ENCODE measurements at regions not wholly inside any gene's neighbourhood (a gene's known extent, or its start where the extent isn't known, plus 50 kb on each side); places are given as distances from the start of the nearest gene placed in this dataset.

DNA sequence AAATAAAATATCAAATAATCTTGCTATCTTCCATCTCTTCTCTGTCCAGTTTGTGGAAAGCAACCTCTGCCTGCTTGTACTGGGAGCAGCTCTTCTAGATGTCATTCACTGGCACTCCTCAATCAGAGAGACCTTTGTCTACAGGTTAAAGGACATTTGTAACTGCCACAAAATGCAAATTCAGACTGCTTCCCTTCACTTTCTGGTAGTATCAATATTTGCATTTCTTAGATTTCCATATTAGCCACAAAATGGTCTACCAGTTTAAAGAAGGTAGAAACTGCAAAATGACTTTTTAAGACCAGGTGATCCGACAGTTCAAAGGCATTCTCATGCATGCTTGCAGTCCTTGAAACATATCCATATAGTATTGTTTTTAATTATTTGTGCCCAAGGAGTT is 51.7 kb upstream of the RCN1 start:
- Histone ChIP-seq H3K79me2 (replicated peaks; ENCODE audit: insufficient read depth, low read length) (no peaks in the 10 kb centered on the region), H3K36me3 (ENCODE audit: insufficient read depth, low read length) (no peaks in the 10 kb centered on the region), H3K9me2 (ENCODE audit: insufficient read depth, low read length) (no peaks in the 10 kb centered on the region), H3K9me3 (ENCODE audit: low read length) (no peaks in the 10 kb centered on the region), H3K9ac (ENCODE audit: low read length) (no peak overlapping the region), H4K20me1 (ENCODE audit: insufficient read depth) (no peaks in the 10 kb centered on the region), H3F3A (ENCODE audit: insufficient read depth, low read length, poor library complexity, severe bottlenecking) (no peaks in the 10 kb centered on the region), H3K4me3 (ENCODE audit: low read length) (no peak overlapping the region), H3K4me2 (ENCODE audit: low read length) (no peak overlapping the region), H3K27ac (ENCODE audit: low read length) (no peak overlapping the region), H2AFZ (ENCODE audit: low read depth, low read length) (no peak overlapping the region), H3K27me3 (ENCODE audit: insufficient read depth, low read depth, low read length) (no peaks in the 10 kb centered on the region)
- no peak for TF ChIP-seq TAF1 (IDR thresholded peaks at IDR 0.05; ENCODE audit: low read depth)
- TF ChIP-seq SMC3 (conservative IDR thresholded peaks at IDR 0.05; ENCODE audit: poor library complexity), result no peak
- TF ChIP-seq EP300 (conservative IDR thresholded peaks at IDR 0.05; ENCODE audit: poor library complexity, severe bottlenecking), result no peak
- no peak for TF ChIP-seq RAD21 (conservative IDR thresholded peaks at IDR 0.05)
- no peak for TF ChIP-seq EZH2 (IDR thresholded peaks at IDR 0.05; ENCODE audit: borderline replicate concordance, insufficient read depth, low read length, poor library complexity, severe bottlenecking)
- TF ChIP-seq, protein P1, sequence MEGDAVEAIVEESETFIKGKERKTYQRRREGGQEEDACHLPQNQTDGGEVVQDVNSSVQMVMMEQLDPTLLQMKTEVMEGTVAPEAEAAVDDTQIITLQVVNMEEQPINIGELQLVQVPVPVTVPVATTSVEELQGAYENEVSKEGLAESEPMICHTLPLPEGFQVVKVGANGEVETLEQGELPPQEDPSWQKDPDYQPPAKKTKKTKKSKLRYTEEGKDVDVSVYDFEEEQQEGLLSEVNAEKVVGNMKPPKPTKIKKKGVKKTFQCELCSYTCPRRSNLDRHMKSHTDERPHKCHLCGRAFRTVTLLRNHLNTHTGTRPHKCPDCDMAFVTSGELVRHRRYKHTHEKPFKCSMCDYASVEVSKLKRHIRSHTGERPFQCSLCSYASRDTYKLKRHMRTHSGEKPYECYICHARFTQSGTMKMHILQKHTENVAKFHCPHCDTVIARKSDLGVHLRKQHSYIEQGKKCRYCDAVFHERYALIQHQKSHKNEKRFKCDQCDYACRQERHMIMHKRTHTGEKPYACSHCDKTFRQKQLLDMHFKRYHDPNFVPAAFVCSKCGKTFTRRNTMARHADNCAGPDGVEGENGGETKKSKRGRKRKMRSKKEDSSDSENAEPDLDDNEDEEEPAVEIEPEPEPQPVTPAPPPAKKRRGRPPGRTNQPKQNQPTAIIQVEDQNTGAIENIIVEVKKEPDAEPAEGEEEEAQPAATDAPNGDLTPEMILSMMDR (IDR thresholded peaks at IDR 0.05; ENCODE audit: poor library complexity, severe bottlenecking), result no peak
- TF ChIP-seq, protein P2, sequence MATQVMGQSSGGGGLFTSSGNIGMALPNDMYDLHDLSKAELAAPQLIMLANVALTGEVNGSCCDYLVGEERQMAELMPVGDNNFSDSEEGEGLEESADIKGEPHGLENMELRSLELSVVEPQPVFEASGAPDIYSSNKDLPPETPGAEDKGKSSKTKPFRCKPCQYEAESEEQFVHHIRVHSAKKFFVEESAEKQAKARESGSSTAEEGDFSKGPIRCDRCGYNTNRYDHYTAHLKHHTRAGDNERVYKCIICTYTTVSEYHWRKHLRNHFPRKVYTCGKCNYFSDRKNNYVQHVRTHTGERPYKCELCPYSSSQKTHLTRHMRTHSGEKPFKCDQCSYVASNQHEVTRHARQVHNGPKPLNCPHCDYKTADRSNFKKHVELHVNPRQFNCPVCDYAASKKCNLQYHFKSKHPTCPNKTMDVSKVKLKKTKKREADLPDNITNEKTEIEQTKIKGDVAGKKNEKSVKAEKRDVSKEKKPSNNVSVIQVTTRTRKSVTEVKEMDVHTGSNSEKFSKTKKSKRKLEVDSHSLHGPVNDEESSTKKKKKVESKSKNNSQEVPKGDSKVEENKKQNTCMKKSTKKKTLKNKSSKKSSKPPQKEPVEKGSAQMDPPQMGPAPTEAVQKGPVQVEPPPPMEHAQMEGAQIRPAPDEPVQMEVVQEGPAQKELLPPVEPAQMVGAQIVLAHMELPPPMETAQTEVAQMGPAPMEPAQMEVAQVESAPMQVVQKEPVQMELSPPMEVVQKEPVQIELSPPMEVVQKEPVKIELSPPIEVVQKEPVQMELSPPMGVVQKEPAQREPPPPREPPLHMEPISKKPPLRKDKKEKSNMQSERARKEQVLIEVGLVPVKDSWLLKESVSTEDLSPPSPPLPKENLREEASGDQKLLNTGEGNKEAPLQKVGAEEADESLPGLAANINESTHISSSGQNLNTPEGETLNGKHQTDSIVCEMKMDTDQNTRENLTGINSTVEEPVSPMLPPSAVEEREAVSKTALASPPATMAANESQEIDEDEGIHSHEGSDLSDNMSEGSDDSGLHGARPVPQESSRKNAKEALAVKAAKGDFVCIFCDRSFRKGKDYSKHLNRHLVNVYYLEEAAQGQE (IDR thresholded peaks at IDR 0.05; ENCODE audit: borderline replicate concordance), result no peak
- no peak for TF ChIP-seq MXI1 (conservative IDR thresholded peaks at IDR 0.05; ENCODE audit: poor library complexity, severe bottlenecking)
- TF ChIP-seq POLR2AphosphoS5 (IDR thresholded peaks at IDR 0.05), result no peak

DNA sequence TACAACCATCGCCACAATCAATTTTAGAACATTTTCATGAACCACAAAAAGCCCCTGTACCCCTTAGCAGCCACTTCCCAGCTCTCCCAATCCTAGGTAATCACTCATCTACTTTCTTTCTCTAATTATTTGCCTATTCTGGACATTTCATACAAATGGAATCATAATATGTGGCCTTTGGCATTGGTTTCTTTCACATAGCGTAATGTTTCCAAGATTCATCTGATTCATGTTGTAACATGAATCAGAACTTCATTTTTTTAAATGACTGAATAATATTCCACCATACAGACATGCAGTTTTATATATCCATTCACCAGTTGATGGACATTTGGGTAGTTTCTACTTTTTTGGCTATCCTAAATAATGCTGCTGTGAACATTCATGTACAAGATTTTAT is 56.2 kb upstream of the RCN1 start:
- Histone ChIP-seq H3K4me2 (ENCODE audit: low read length) (no peak overlapping the region), H3K9ac (ENCODE audit: low read length) (no peak overlapping the region), H2AFZ (ENCODE audit: low read depth, low read length) (no peak overlapping the region), H3K36me3 (ENCODE audit: insufficient read depth, low read length) (no peaks in the 10 kb centered on the region), H3K4me3 (ENCODE audit: low read length) (no peak overlapping the region), H3K79me2 (replicated peaks; ENCODE audit: insufficient read depth, low read length) (no peaks in the 10 kb centered on the region), H4K20me1 (ENCODE audit: insufficient read depth) (no peaks in the 10 kb centered on the region), H3K27me3 (ENCODE audit: insufficient read depth, low read depth, low read length) (no peaks in the 10 kb centered on the region), H3F3A (ENCODE audit: insufficient read depth, low read length, poor library complexity, severe bottlenecking) (no peaks in the 10 kb centered on the region), H3K9me2 (ENCODE audit: insufficient read depth, low read length) (no peaks in the 10 kb centered on the region), H3K27ac (ENCODE audit: low read length) (no peak overlapping the region), H3K9me3 (ENCODE audit: low read length) (no peaks in the 10 kb centered on the region)
- TF ChIP-seq, protein P1 (IDR thresholded peaks at IDR 0.05; ENCODE audit: poor library complexity, severe bottlenecking), result no peak
- TF ChIP-seq, protein P2 (IDR thresholded peaks at IDR 0.05; ENCODE audit: borderline replicate concordance), result no peak
- TF ChIP-seq EP300 (conservative IDR thresholded peaks at IDR 0.05; ENCODE audit: poor library complexity, severe bottlenecking) (no peak), MXI1 (conservative IDR thresholded peaks at IDR 0.05; ENCODE audit: poor library complexity, severe bottlenecking) (no peak), POLR2AphosphoS5 (IDR thresholded peaks at IDR 0.05) (no peak), TAF1 (IDR thresholded peaks at IDR 0.05; ENCODE audit: low read depth) (no peak), SMC3 (conservative IDR thresholded peaks at IDR 0.05; ENCODE audit: poor library complexity) (no peak), EZH2 (IDR thresholded peaks at IDR 0.05; ENCODE audit: borderline replicate concordance, insufficient read depth, low read length, poor library complexity, severe bottlenecking) (no peak), RAD21 (conservative IDR thresholded peaks at IDR 0.05) (no peak)

Measured in neural cell (in vitro differentiated cells).